Endothelial cell of umbilical vein (primary cell): ENCODE measurements at regions not wholly inside any gene's neighbourhood (a gene's known extent, or its start where the extent isn't known, plus 50 kb on each side); places are given as distances from the start of the nearest gene placed in this dataset.

Source experiments
- BruUV-seq: library from RNA; stranded (reverse); fragments of 400-500 nt; replicated peaks from 2 replicates; lab custom pipeline; 2021; lab: Mats Ljungman, UMichigan
- CTCF ChIA-PET: fragments of 300-600, 350-600 bp; sonication (Branson Sonifier 250); formaldehyde crosslinking; loops from one replicate; lab custom pipeline; 2021; ENCODE audit warnings: antibody characterized with exemption, inconsistent platforms; lab: Charles Lee
- POLR2A ChIA-PET: fragments of 300-600, 350-600 bp; sonication (Branson Sonifier 250); formaldehyde crosslinking; loops from one replicate; lab custom pipeline; 2021; ENCODE audit warnings: antibody characterized with exemption, inconsistent platforms; lab: Charles Lee
- DNase-seq: peaks from one replicate; pipeline ENCODE4 v3.0.0-alpha.2; 2011; ENCODE audit warnings: low read depth, low spot score
- FAIRE-seq: peaks from 2 replicates; lab custom pipeline; 2011; peaks lifted over from hg19 to GRCh38; lab: Jason Lieb, UNC
- H2AFZ ChIP-seq: 2 replicates; pipeline ENCODE4 v1.6.0; 2012; ENCODE audit warnings: low read depth, low read length, control low read depth, inconsistent platforms
- H3K27ac ChIP-seq: 2 replicates; pipeline ENCODE4 v1.5.1; 2011; ENCODE audit warnings: low read depth, mild to moderate bottlenecking, control low read depth, low read length, moderate library complexity; ENCODE audit not compliant: insufficient read depth
- H3K27me3 ChIP-seq, 2 experiments: 2 replicates each; pipeline versions ENCODE4 v1.6.0 to v1.6.1; 2011; ENCODE audit warnings: low read length in 2 of 2, mixed read lengths in 1 of 2; ENCODE audit not compliant: control insufficient read depth in 2 of 2, insufficient read depth in 2 of 2
- H3K36me3 ChIP-seq, 2 experiments: 2 replicates in 1 of 2; 3 replicates in 1 of 2; pipeline ENCODE4 v1.5.1; 2011; ENCODE audit warnings: low read length in 2 of 2, mild to moderate bottlenecking in 1 of 2, moderate library complexity in 1 of 2; ENCODE audit not compliant: control insufficient read depth in 2 of 2, insufficient read depth in 2 of 2; ENCODE audit errors: extremely low read depth in 1 of 2
- H3K4me1 ChIP-seq: 3 replicates; pipeline ENCODE4 v1.5.1; 2011; ENCODE audit warnings: mild to moderate bottlenecking, low read length; ENCODE audit not compliant: control insufficient read depth, insufficient read depth; ENCODE audit errors: extremely low read depth
- H3K4me2 ChIP-seq: 2 replicates; pipeline ENCODE4 v1.6.1; 2011; ENCODE audit warnings: low read length, control low read depth, mixed read lengths; ENCODE audit not compliant: insufficient read depth
- H3K4me3 ChIP-seq, 3 experiments: fragments of 200-600 bp in 1 of 3; sonication (generic), shearing (Covaris generic) in 1 of 3; replicated peaks in 1 of 3; 2 replicates each; pipeline ENCODE4 v1.5.1; 2011 to 2016; ENCODE audit warnings: control low read depth in 3 of 3, low read length in 3 of 3, mild to moderate bottlenecking in 2 of 3, inconsistent platforms in 1 of 3, low read depth in 1 of 3, moderate library complexity in 1 of 3; ENCODE audit not compliant: insufficient read depth in 1 of 3
- H3K79me2 ChIP-seq: 2 replicates; pipeline ENCODE4 v1.6.0; 2012; ENCODE audit warnings: low read length, inconsistent platforms; ENCODE audit not compliant: control insufficient read depth, insufficient read depth
- H3K9ac ChIP-seq: replicated peaks from 2 replicates; pipeline ENCODE3; 2011; ENCODE audit warnings: low read length, control low read depth; ENCODE audit not compliant: insufficient read depth; ENCODE audit errors: extremely low read depth
- H3K9me1 ChIP-seq: replicated peaks from 3 replicates; pipeline ENCODE4 v1.6.0; 2011; ENCODE audit warnings: mild to moderate bottlenecking, low read length; ENCODE audit not compliant: control insufficient read depth, insufficient read depth; ENCODE audit errors: extremely low read depth
- H3K9me3 ChIP-seq: replicated peaks from 2 replicates; pipeline ENCODE4 v1.5.1; 2012; ENCODE audit warnings: low read length, inconsistent platforms; ENCODE audit not compliant: control insufficient read depth, insufficient read depth
- H4K20me1 ChIP-seq: replicated peaks from 2 replicates; pipeline ENCODE3; 2011; ENCODE audit warnings: mild to moderate bottlenecking, low read length; ENCODE audit not compliant: control insufficient read depth, insufficient read depth; ENCODE audit errors: extremely low read depth
- CTCF ChIP-seq, 2 donors: IDR thresholded peaks; 1 replicate in 1 of 2; 2 replicates in 1 of 2; pipeline ENCODE4 v1.5.1; 2011; ENCODE audit warnings: low read length in 2 of 2, mild to moderate bottlenecking in 2 of 2, moderate library complexity in 2 of 2, control low read depth in 1 of 2, inconsistent platforms in 1 of 2, low read depth in 1 of 2; ENCODE audit not compliant: insufficient read depth in 1 of 2; ENCODE audit errors: extremely low read depth in 1 of 2
- EZH2 ChIP-seq: IDR thresholded peaks from 2 replicates; pipeline ENCODE4 v1.6.1; 2012; ENCODE audit warnings: borderline replicate concordance, low read depth, mild to moderate bottlenecking, moderate library complexity, low read length, inconsistent platforms; ENCODE audit not compliant: severe bottlenecking
- FOS ChIP-seq: IDR thresholded peaks from 2 replicates; pipeline ENCODE4 v1.6.1; 2011; ENCODE audit warnings: mild to moderate bottlenecking, low read length, moderate library complexity, borderline replicate concordance; ENCODE audit not compliant: insufficient read depth
- GATA2 ChIP-seq: IDR thresholded peaks from 2 replicates; pipeline ENCODE4 v1.7.0; 2011; ENCODE audit warnings: low read depth, mild to moderate bottlenecking, moderate library complexity, mixed read lengths, low read length; ENCODE audit not compliant: insufficient read length, insufficient read depth
- JUN ChIP-seq: IDR thresholded peaks from 2 replicates; pipeline ENCODE4 v1.6.1; 2011; ENCODE audit warnings: borderline replicate concordance, low read depth; ENCODE audit not compliant: insufficient read length, insufficient read depth
- MAX ChIP-seq: IDR thresholded peaks from 2 replicates; pipeline ENCODE4 v1.6.1; 2011; ENCODE audit not compliant: insufficient read depth, insufficient read length
- MYC ChIP-seq: IDR thresholded peaks from one replicate; pipeline ENCODE4 v1.6.1; 2011; ENCODE audit warnings: mild to moderate bottlenecking, low read depth, low read length
- POLR2A ChIP-seq: IDR thresholded peaks from 2 replicates; pipeline ENCODE4 v1.6.1; 2012; ENCODE audit warnings: low read depth, mild to moderate bottlenecking, control low read depth, low read length
- POLR2AphosphoS5 ChIP-seq: IDR thresholded peaks from 2 replicates; pipeline ENCODE4 v1.6.1; 2012; ENCODE audit warnings: low read depth, mild to moderate bottlenecking, control low read depth, low read length, moderate library complexity; ENCODE audit not compliant: insufficient read depth
- dilution Hi-C: fragments of 300-500 bp; cut with MboI; formaldehyde crosslinking; loops from one replicate; pipeline ENCODE4 v1.15.0; 2019; ENCODE audit warnings: low sequenced_read_pairs; ENCODE audit not compliant: extremely low pct_ligation_motif_present
- intact Hi-C: fragments of 100-400 bp; cut with micrococcal nuclease; formaldehyde crosslinking; loops from one replicate; pipeline ENCODE4 v1.10.0; 2022

DNA sequence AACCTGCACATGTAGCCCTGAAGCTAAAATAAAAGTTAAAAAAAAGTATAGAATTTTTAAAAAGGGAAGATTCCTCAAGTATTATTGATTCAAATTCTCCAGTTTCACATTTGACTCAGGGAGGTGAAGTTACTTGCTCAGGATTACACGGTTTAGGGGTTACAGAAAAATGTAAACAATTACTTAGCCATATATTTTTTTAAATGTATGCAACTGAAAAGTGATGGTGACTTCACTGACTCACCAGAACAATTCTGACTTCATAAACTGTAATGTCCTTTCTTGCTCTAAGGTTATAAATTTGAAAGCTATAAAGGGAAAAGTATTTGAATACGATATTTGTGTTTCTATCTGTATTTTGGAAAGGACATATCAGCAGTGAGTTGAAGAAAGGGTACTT is 371.2 kb downstream of the SPRY1 start:
- FAIRE-seq (no peak), DNase-seq (no peak)
- H3K9ac ChIP-seq, result no peak overlapping the region
- no peak overlapping the region for H2AFZ ChIP-seq
- no peaks in the 10 kb centered on the region for H3K36me3 ChIP-seq
- H4K20me1 ChIP-seq, result no peaks in the 10 kb centered on the region
- TF ChIP-seq JUN (no peak), FOS (no peak), MYC (no peak), MAX (no peak), POLR2AphosphoS5 (no peak), CTCF (IDR thresholded peaks at IDR 0.05; ENCODE audit: extremely low read depth in 1 of 2, insufficient read depth in 1 of 2, low read depth in 1 of 2, low read length in 2 of 2) (no peak), EZH2 (no peak), POLR2A (no peak), GATA2 (no peak)
- intact Hi-C loops (loop anchor here (10.0 kb wide), 1 partner anchor 663 kb away; no protein-coding TSS in a partner anchor), dilution Hi-C loops (no loop called here)
- no peaks in the 10 kb centered on the region for H3K9me1 ChIP-seq
- CTCF ChIA-PET, result interaction anchor here (1.3 kb wide), 1 partner anchor 21 kb away, joined by 3 read pairs; no protein-coding TSS in a partner anchor
- H3K27ac ChIP-seq, result no peak overlapping the region
- POLR2A ChIA-PET, result no interaction called here
- BruUV-seq, result no TSS peak
- H3K9me3 ChIP-seq, result no peaks in the 10 kb centered on the region
- H3K4me1 ChIP-seq, result no peaks in the 10 kb centered on the region
- H3K4me3 ChIP-seq, result no peak overlapping the region
- H3K27me3 ChIP-seq, result no peaks in the 10 kb centered on the region
- no peaks in the 10 kb centered on the region for H3K79me2 ChIP-seq
- H3K4me2 ChIP-seq, result no peak overlapping the region
